H9 (cell line): ENCODE measurements at regions not wholly inside any gene's neighbourhood (a gene's known extent, or its start where the extent isn't known, plus 50 kb on each side); places are given as distances from the start of the nearest gene placed in this dataset.

Experiments
- DNase-seq: peaks from one replicate; pipeline ENCODE4 v3.0.0-alpha.2; 2017
- H2AFZ ChIP-seq: one replicate; pipeline ENCODE4 v1.6.1; 2013; ENCODE audit warnings: mild to moderate bottlenecking, low read length, control low read depth, moderate library complexity
- H2AK5ac ChIP-seq: 2 replicates; pipeline ENCODE4 v1.6.1; 2013; ENCODE audit warnings: low read length, control low read depth, mixed read lengths; ENCODE audit not compliant: insufficient read length
- H2BK120ac ChIP-seq: one replicate; pipeline ENCODE4 v1.6.1; 2013; ENCODE audit warnings: low read depth, mild to moderate bottlenecking, low read length, control low read depth, inconsistent platforms; ENCODE audit not compliant: poor library complexity, severe bottlenecking
- H2BK12ac ChIP-seq: 2 replicates; pipeline ENCODE4 v1.6.1; 2013; ENCODE audit warnings: low read length, control low read depth, mixed read lengths, low read depth; ENCODE audit not compliant: insufficient read length
- H2BK15ac ChIP-seq: 2 replicates; pipeline ENCODE4 v1.6.1; 2013; ENCODE audit warnings: low read depth, low read length, control low read depth
- H2BK20ac ChIP-seq: one replicate; pipeline ENCODE4 v1.6.1; 2013; ENCODE audit warnings: low read depth, mild to moderate bottlenecking, low read length, control low read depth, inconsistent platforms; ENCODE audit not compliant: poor library complexity, severe bottlenecking
- H2BK5ac ChIP-seq: 2 replicates; pipeline ENCODE4 v1.6.1; 2013; ENCODE audit warnings: low read length, control low read depth, mixed read lengths; ENCODE audit not compliant: insufficient read length
- H3K14ac ChIP-seq: 2 replicates; pipeline ENCODE4 v1.6.1; 2013; ENCODE audit warnings: low read length, control low read depth; ENCODE audit not compliant: insufficient read depth
- H3K18ac ChIP-seq: 2 replicates; pipeline ENCODE4 v1.6.1; 2013; ENCODE audit warnings: low read depth, mild to moderate bottlenecking, mixed read lengths, low read length, control low read depth; ENCODE audit not compliant: insufficient read length
- H3K23ac ChIP-seq: 2 replicates; pipeline ENCODE4 v1.6.1; 2013; ENCODE audit warnings: low read length, control low read depth, mixed read lengths, low read depth; ENCODE audit not compliant: insufficient read length
- H3K23me2 ChIP-seq: 2 replicates; pipeline ENCODE4 v1.6.1; 2013; ENCODE audit warnings: low read depth, mild to moderate bottlenecking, mixed read lengths, low read length, control low read depth; ENCODE audit not compliant: insufficient read length, poor library complexity, severe bottlenecking
- H3K27ac ChIP-seq: 2 replicates; pipeline ENCODE4 v1.5.1; 2013; ENCODE audit warnings: low read length, control low read depth, mixed read lengths, low read depth; ENCODE audit not compliant: insufficient read length
- H3K27me3 ChIP-seq: 2 replicates; pipeline ENCODE4 v1.6.1; 2013; ENCODE audit warnings: low read length, control low read depth, inconsistent platforms; ENCODE audit not compliant: insufficient read depth
- H3K4ac ChIP-seq: 2 replicates; pipeline ENCODE4 v1.6.1; 2013; ENCODE audit warnings: low read depth, mild to moderate bottlenecking, control low read depth, inconsistent platforms, low read length, moderate library complexity
- H3K4me1 ChIP-seq: 2 replicates; pipeline ENCODE4 v1.6.1; 2013; ENCODE audit warnings: low read length, control low read depth, inconsistent platforms; ENCODE audit not compliant: insufficient read depth
- H3K4me2 ChIP-seq: 2 replicates; pipeline ENCODE4 v1.6.1; 2013; ENCODE audit warnings: low read length, control low read depth, mixed read lengths; ENCODE audit not compliant: insufficient read length, insufficient read depth
- H3K56ac ChIP-seq: 2 replicates; pipeline ENCODE4 v1.6.1; 2013; ENCODE audit warnings: low read depth, mild to moderate bottlenecking, mixed read lengths, low read length, control low read depth; ENCODE audit not compliant: insufficient read length
- H3K79me1 ChIP-seq: 2 replicates; pipeline ENCODE4 v1.6.1; 2013; ENCODE audit warnings: low read depth, mild to moderate bottlenecking, moderate library complexity, low read length, control low read depth, inconsistent platforms; ENCODE audit not compliant: insufficient read depth, poor library complexity, severe bottlenecking
- H3K79me2 ChIP-seq: 2 replicates; pipeline ENCODE4 v1.6.1; 2013; ENCODE audit warnings: low read length, control low read depth, inconsistent platforms; ENCODE audit not compliant: insufficient read depth
- H3K9ac ChIP-seq: 2 replicates; pipeline ENCODE4 v1.6.1; 2013; ENCODE audit warnings: low read length, control low read depth, mixed read lengths; ENCODE audit not compliant: insufficient read length; ENCODE audit errors: extremely low read depth
- H3K9me3 ChIP-seq: one replicate; pipeline ENCODE4 v1.6.1; 2013; ENCODE audit warnings: low read depth, low read length, inconsistent platforms; ENCODE audit not compliant: control insufficient read depth
- H3T11ph ChIP-seq: one replicate; pipeline ENCODE4 v1.6.1; 2013; ENCODE audit warnings: mild to moderate bottlenecking, low read length, control low read depth, inconsistent platforms
- H4K20me1 ChIP-seq: one replicate; pipeline ENCODE4 v1.6.1; 2013; ENCODE audit not compliant: control insufficient read depth, insufficient read length, insufficient read depth
- H4K5ac ChIP-seq: 2 replicates; pipeline ENCODE4 v1.6.1; 2013; ENCODE audit warnings: low read depth, mild to moderate bottlenecking, mixed read lengths, low read length, control low read depth; ENCODE audit not compliant: insufficient read length
- H4K8ac ChIP-seq: replicated peaks from 2 replicates; pipeline ENCODE4 v1.6.1; 2013; ENCODE audit warnings: low read length, control low read depth, mixed read lengths, low read depth; ENCODE audit not compliant: insufficient read length
- H4K91ac ChIP-seq: 2 replicates; pipeline ENCODE4 v1.6.1; 2013; ENCODE audit warnings: low read depth, mild to moderate bottlenecking, moderate library complexity, mixed read lengths, low read length, control low read depth; ENCODE audit not compliant: insufficient read length
- H3K27ac Mint-ChIP-seq, 3 experiments: 2 replicates in 2 of 3; 3 replicates in 1 of 3; pipeline ENCODE4 v1.8.0; 2020 to 2021; ENCODE audit warnings: mixed read lengths in 3 of 3, mild to moderate bottlenecking in 1 of 3, moderate library complexity in 1 of 3
- H3K27me3 Mint-ChIP-seq: 2 replicates; pipeline ENCODE4 v1.8.0; 2021; ENCODE audit warnings: low read depth, mild to moderate bottlenecking, moderate library complexity, mixed read lengths
- H3K36me3 Mint-ChIP-seq, 3 experiments: 2 replicates in 2 of 3; 3 replicates in 1 of 3; pipeline ENCODE4 v1.8.0; 2020 to 2021; ENCODE audit warnings: low read depth in 3 of 3, mixed read lengths in 3 of 3; ENCODE audit not compliant: insufficient read depth in 1 of 3
- H3K4me1 Mint-ChIP-seq, 2 experiments: 2 replicates each; pipeline ENCODE4 v1.8.0; 2020; ENCODE audit warnings: mixed read lengths in 2 of 2
- H3K4me3 Mint-ChIP-seq, 2 experiments: 2 replicates in 1 of 2; 3 replicates in 1 of 2; pipeline ENCODE4 v1.8.0; 2020 to 2021; ENCODE audit warnings: mild to moderate bottlenecking in 2 of 2, mixed read lengths in 2 of 2, moderate library complexity in 1 of 2
- H3K9me3 Mint-ChIP-seq, 2 experiments: 2 replicates in 1 of 2; 3 replicates in 1 of 2; pipeline ENCODE4 v1.8.0; 2020; ENCODE audit warnings: mild to moderate bottlenecking in 2 of 2, mixed read lengths in 2 of 2, moderate library complexity in 1 of 2
- CTCF ChIP-seq: fragments of 200-600 bp; sonication (generic); conservative IDR thresholded peaks from 3 replicates; pipeline ENCODE4 v1.8.0; 2021; ENCODE audit warnings: antibody characterized with exemption, mild to moderate bottlenecking
- WGBS: extraction: QIAGEN DNeasy Blood & Tissue Kit; methylation state at CpG from one replicate; pipeline ENCODE4 v1.1.7; 2013; ENCODE audit warnings: missing lambda C conversion rate, low lambda C conversion rate, mixed read lengths; ENCODE audit not compliant: insufficient read length; ENCODE audit errors: extremely low coverage; 5-methylcytosine and 5-hydroxymethylcytosine counted together

- Histone ChIP-seq H3K9me3 (no peaks in the 10 kb centered on the region), H4K20me1 (no peaks in the 10 kb centered on the region), H3K14ac (no peak overlapping the region), H2BK20ac (no peak overlapping the region), H2BK120ac (no peak overlapping the region), H3K4me2 (no peak overlapping the region), H3K18ac (no peak overlapping the region), H4K8ac (no peak overlapping the region), H3K79me1 (no peaks in the 10 kb centered on the region), H3K56ac (no peak overlapping the region), H3K79me2 (no peaks in the 10 kb centered on the region), H2BK15ac (no peak overlapping the region), H3K27me3 (no peaks in the 10 kb centered on the region), H2BK5ac (no peak overlapping the region), H3K23ac (no peak overlapping the region), H3T11ph (no peak overlapping the region), H3K4ac (no peak overlapping the region), H2BK12ac (no peak overlapping the region), H3K9ac (no peak overlapping the region), H2AFZ (no peak overlapping the region), H3K23me2 (no peaks in the 10 kb centered on the region), H2AK5ac (no peak overlapping the region), H3K4me1 (no peaks in the 10 kb centered on the region), H4K91ac (no peak overlapping the region), H4K5ac (no peak overlapping the region), H3K27ac (no peak overlapping the region)
- Mint-ChIP-seq H3K27ac (no peak overlapping the region), H3K36me3 (no peaks in the 10 kb centered on the region), H3K4me1 (no peaks in the 10 kb centered on the region), H3K4me3 (no peak overlapping the region), H3K9me3 (peaks cover 0 to 2% of the 10 kb centered on the region in 2 experiments; a peak in 2 of 5 replicates), H3K27me3 (no peaks in the 10 kb centered on the region; the same call in 1 of the 2 replicates)
- WGBS, result no CpG with 5 or more reads among the region's 1 CpG
- no peak for TF ChIP-seq CTCF
- no peak for DNase-seq
Observed at GRCh38 chr6:147841547-147842148, 333.2 kb downstream of the SAMD5 start.
